ENCODE measurements at regions not wholly inside any gene's neighbourhood (a gene's known extent, or its start where the extent isn't known, plus 50 kb on each side); places are given as distances from the start of the nearest gene placed in this dataset.

- DNase-seq: peak; percentile 28
These were observed 247.5 kb downstream of the TFCP2L1 start for GRCh38 chr2:121037480-121037879.

GRCh38 chr2:121038031-121038430 lies 247.0 kb downstream of the TFCP2L1 start:
- no peak for DNase-seq

- no peak for DNase-seq
These were observed 246.6 kb downstream of the TFCP2L1 start for GRCh38 chr2:121038431-121038830.

- peak; percentile 98 for DNase-seq
These were observed 245.9 kb downstream of the TFCP2L1 start for GRCh38 chr2:121038891-121039616.

- DNase-seq: peak; percentile 60
These were observed 245.3 kb downstream of the TFCP2L1 start for GRCh38 chr2:121039679-121040078.

DNA sequence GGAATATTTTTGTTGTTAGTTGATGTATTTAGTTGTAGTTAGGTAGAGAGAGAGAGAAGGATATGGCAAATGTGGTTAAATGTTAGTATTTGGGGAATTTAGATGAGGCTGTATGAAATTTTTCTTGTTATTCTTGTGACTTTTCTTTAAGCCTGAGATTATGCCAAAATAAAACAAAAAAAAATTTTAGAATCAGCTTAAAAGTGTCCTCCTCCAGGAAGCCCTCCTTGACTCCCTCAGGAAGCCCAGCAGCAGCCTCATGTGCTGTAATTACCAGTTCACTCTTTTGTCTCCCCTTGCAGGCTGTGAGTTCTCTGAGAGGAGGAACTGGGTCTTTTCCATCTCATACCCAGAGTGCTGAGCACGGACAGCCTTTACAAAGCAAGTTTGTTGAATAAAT lies 243.5 kb downstream of the TFCP2L1 start:
- DNase-seq: no peak

- no peak for DNase-seq
These were observed 241.8 kb downstream of the TFCP2L1 start for GRCh38 chr2:121043061-121043826.

- DNase-seq: peak; percentile 30
These were observed 241.2 kb downstream of the TFCP2L1 start for GRCh38 chr2:121043827-121044222.

DNA sequence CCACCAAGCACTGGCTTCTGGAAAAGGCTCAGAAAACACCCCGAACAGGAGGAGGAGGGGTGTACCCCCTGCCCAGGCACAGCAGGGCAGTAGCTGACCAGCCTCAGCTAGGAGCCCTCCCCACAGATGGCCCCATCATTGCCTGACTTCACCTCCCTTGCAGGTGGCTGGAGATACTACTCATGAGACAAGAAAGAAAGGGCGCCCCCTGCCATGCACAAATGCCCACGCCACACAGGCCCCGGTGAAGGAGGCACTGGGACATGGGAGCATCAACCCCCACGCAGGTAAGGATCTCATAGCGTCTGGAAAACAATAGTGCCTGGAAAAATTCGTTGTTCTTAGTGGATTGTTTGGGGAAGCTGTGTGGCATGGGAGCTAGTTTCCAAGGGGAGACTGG lies 240.6 kb downstream of the TFCP2L1 start:
- DNase-seq: peak; percentile 45

GRCh38 chr2:121045245-121045644 lies 239.8 kb downstream of the TFCP2L1 start:
- DNase-seq: no peak

DNA sequence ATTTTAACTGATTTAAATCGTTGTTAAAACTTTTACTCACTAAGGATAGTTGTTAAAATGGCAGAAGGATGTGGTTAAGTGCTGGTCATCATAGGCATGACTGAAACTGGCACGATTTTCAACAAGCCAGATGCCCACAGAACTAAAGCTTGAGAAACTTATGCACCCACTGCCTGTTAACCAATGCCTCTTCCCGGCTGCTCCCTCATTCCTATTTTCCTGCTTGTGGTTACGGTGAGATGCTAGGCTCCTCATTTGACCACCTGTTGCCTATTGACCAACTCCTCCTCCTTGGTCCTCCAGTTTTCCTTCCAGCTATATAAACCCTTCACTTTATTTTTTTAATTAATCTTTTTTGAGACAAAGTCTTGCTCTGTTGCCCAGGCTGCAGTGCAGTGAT lies 238.7 kb downstream of the TFCP2L1 start:
- no peak for DNase-seq

DNA sequence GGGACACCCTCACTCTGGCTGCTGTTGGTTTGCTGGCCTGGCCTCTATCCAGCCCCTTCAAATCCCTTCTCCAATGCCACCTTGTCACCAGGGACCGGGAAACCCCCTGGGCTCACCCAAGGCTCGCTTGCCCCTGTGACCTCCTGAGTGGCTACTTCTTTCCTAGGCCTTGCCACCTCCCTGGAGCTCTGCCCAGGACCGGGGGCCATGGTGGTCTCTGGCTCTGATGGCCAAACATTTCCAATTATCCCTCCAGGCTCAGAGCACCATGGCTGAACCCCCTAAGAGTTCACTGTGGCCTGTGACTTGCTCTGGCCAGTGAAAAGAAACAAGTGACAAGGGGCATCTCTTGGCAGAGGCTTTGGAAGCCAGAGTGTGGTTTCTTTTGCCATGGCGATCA lies 237.6 kb downstream of the TFCP2L1 start:
- no peak for DNase-seq

DNA sequence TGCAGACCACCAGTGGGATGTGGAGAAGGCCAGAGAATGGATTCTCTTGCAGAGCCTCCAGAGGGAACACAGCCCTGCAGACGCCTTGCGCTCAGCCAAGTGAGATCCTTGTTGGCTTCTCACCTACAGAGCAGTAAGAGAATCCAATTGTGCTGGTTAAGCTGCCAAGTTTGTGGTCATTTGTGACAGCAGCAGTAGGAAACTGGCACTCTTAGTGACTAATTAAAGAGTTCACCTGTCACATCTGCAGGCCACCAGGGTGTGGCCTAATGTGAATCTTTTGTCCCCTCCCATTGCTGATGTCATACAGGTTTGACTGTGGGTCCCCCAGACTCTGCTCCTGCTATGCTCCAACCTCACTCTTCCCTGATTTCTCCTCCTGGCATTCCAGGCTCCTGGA lies 235.9 kb downstream of the TFCP2L1 start:
- DNase-seq: peak; percentile 55

DNA sequence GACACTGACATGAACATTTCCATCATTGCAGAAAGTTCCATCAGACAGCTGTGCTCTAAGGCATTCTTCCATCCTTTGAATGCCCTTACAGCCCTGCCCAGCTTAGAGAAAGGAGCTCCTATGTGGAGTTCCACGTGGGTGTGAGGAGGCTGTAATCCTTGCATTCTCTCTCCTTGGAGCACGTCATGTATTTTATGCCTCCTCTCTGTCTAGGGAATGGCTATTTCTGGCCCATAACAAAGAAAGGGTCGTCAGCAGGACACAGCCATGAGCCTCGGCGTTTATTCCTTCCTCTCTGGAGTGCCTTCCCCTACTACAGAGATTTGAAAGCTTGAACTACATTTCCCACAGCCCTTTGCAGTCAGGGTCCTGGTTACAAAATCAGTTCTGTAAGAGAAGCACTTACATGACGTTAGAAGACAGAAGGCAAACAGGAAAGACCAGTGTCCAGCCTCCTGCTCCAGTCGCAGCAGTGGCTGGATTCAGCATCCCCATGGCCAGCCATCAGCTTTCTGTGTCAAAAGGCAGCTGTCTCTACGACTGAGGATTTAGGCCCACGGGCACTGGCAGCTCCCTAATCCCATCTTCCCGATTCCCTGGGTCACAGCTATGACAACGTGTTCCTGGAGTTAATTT lies 234.9 kb downstream of the TFCP2L1 start:
- peak; percentile 80 for DNase-seq

DNA sequence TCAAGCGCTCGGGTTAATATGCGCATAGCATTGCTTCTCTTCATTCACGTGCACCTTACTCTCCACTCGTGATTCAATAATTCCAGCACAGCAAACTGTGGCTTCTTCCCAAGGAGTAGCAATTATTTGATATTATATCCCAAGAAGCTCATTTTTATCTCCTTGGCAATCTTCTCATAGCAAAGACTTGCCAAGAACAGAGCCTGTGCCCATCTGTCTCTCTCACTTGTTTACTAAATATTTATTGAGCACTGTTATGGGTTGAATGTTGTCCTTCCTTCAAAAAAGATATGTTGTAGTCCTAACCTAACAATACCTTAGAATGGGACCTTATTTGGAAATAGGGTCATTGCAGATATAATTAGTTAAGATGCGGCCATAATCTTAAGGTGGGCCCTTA lies 233.7 kb downstream of the TFCP2L1 start:
- DNase-seq: no peak

DNA sequence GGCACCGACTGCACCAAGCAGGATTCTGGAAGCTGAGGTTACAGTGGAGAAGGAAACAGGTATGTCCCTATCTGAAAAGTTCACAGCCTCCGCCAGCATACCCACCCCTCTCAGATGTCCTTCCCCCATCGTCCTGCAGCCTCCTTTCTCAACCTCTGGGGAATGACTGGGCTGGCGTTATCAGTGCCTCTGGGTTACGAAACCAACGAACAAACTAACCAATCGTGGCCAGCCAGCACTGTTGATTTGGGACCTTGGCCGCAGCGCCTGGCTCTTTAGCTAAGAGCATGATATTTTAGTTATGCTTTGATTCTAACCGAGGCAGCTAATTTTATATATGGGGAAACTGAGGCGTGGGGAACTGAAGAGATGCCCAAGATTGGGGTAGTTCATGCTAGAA lies 233.0 kb downstream of the TFCP2L1 start:
- DNase-seq: no peak

DNA sequence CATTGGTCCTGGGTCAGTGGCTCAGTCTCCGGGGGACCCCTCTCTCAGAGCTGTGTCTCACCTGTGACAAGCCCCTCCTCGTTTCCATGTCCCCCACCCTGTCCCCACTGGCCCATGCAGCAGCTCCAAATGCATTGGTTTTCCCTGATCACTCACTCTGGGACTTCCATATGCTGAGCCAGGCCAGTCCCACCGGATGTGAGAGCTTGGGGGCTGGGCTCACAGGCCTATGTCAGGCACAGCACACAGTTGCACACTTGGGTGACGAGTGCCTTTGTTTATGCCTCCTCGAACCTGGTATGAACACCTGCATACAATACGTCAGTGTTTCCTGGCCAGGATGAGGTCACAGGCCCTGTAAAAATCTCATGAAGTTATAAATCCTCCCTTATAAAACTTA lies 232.5 kb downstream of the TFCP2L1 start:
- peak; percentile 99 for DNase-seq

- no peak for DNase-seq
These were observed 229.9 kb downstream of the TFCP2L1 start for GRCh38 chr2:121055088-121055487.

DNA sequence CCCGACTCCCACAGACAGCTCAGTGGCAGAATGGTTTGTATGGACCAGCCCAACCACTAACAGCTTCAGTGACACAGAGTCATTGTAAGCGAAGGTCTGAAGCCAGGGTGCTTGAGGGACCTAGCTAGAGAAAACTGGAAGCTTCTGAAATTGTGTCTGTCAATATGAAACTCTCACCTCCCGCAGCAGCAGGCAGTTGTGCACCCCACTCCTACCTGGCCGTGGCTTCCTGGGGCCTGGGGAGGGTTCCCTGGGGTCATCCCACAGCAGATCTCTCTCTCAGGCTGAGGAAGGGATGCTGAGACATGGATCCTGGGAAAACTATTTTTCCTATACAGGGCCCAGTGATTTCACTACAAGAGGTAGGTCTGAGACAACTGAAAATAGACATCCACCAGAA lies 229.5 kb downstream of the TFCP2L1 start:
- no peak for DNase-seq

- DNase-seq: no peak
These were observed 226.0 kb downstream of the TFCP2L1 start for GRCh38 chr2:121058852-121059558.

DNA sequence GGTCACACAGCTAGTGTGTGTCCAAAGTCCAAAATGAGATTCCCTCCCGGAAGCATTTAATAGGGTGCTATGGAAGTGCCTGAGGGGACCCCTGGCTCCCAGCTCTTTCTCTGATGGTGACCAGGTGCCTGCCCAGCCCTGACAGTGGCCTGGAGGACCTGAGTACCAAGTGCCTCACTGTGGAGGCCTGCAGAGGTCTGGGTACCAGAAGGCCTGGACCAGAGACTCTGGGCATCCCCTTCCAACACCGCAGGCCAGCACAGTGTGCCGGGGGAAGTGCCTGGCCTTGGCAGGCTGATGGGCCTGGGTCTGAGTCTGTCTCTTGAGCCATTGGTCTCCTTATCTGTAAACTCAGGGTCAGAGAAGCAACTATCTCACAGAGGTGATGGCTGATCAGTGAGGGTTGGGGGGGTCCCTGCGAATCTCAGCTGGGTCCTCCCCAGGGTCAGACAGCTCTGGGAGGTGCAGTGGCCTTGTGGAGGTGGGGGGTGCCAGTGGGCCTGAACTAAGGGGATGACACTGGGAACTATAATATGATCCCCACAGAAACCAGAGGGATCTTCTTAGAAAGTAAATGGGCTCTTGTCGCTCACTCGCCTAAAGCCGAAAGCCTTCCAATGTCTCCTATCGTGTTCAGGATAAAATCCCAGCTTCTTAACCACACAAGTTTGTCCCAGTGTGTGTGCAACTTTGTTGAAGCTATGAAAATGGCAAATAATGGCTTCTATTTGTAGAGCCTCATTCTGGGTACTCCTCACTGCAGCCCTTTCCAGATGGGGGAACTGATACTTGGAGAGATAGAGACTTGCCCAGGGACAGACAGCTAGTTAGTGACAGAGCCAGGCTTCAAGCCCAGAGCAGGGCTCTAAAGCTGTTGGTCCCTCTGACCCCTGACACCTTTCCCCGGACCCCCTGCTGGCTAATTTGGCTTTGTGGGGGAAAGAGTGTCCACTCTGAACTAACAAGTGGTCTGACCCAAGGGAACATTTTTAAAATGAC lies 225.1 kb downstream of the TFCP2L1 start:
- no peak for DNase-seq

- DNase-seq: no peak
These were observed 223.4 kb downstream of the TFCP2L1 start for GRCh38 chr2:121061633-121062032.

Data from DMS53 (cell line).